ENCODE measurements at regions not wholly inside any gene's neighbourhood (a gene's known extent, or its start where the extent isn't known, plus 50 kb on each side); places are given as distances from the start of the nearest gene placed in this dataset.

GRCh38 chr6:92024110-92024509, 1395.2 kb downstream of the EPHA7 start:
- TF ChIP-seq EP300 (IDR thresholded peaks at IDR 0.05): no peak
- TF ChIP-seq CTCF (IDR thresholded peaks at IDR 0.05): no peak
- TF ChIP-seq POLR2AphosphoS5 (IDR thresholded peaks at IDR 0.05): no peak

Data from upper lobe of left lung (tissue), 4 donors.